Tibial nerve (tissue), 4 donors: ENCODE measurements at regions not wholly inside any gene's neighbourhood (a gene's known extent, or its start where the extent isn't known, plus 50 kb on each side); places are given as distances from the start of the nearest gene placed in this dataset.
"Not testable (repeated sequence)": the region's sequence is repeated elsewhere in the genome, so short reads cannot be mapped to it uniquely, and the experiment has no call there.

ENCODE experiments used
- DNase-seq, 2 donors: peaks; one replicate each; pipeline ENCODE4 v3.0.0-alpha.2; 2019; ENCODE audit warnings: low spot score in 2 of 2
- H3K27ac ChIP-seq, 4 donors: fragments of 200-600 bp; sonication (generic) in 3 of 4; one replicate each; pipeline ENCODE4 v1.5.1; 2017 to 2019; ENCODE audit warnings: mild to moderate bottlenecking in 1 of 4
- H3K27me3 ChIP-seq, 2 donors: fragments of 200-600 bp; sonication (generic) in 1 of 2; one replicate each; pipeline versions ENCODE4 v1.5.1 to v1.6.0; 2017 to 2019
- H3K36me3 ChIP-seq, 3 donors: fragments of 200-600 bp; sonication (generic); one replicate each; pipeline ENCODE4 v1.5.1; 2018 to 2019
- H3K4me1 ChIP-seq, 4 donors: fragments of 200-600 bp; sonication (generic) in 3 of 4; one replicate each; pipeline ENCODE4 v1.5.1; 2017 to 2019
- H3K4me3 ChIP-seq, 4 donors: fragments of 200-600 bp; sonication (generic) in 3 of 4; one replicate each; pipeline ENCODE4 v1.5.1; 2017 to 2019; ENCODE audit warnings: mild to moderate bottlenecking in 1 of 4, moderate library complexity in 1 of 4
- H3K9me3 ChIP-seq, 4 donors: fragments of 200-600 bp; sonication (generic) in 3 of 4; one replicate each; pipeline ENCODE4 v1.5.1; 2017 to 2019
- CTCF ChIP-seq, 5 experiments: fragments of 200-600 bp in 3 of 5; fragments of 450-650 bp in 2 of 5; sonication (generic) in 3 of 5; IDR thresholded peaks; one replicate each; pipeline ENCODE4 v1.5.1; 2016 to 2019; ENCODE audit warnings: antibody characterized with exemption in 5 of 5, mild to moderate bottlenecking in 3 of 5, moderate library complexity in 2 of 5
- EP300 ChIP-seq, 2 donors: sonication (generic); formaldehyde crosslinking; IDR thresholded peaks; one replicate each; pipeline ENCODE4 v1.6.1; 2017; ENCODE audit warnings: antibody characterized with exemption in 2 of 2, mild to moderate bottlenecking in 1 of 2
- POLR2A ChIP-seq, 2 donors: fragments of 450-650 bp; IDR thresholded peaks; one replicate each; pipeline ENCODE4 v1.6.1; 2017; ENCODE audit warnings: antibody characterized with exemption in 2 of 2, mild to moderate bottlenecking in 2 of 2, moderate library complexity in 2 of 2
- WGBS, 2 donors: methylation state at CpG; one replicate each; pipeline ENCODE4 v1.1.5; 2018; 5-methylcytosine and 5-hydroxymethylcytosine counted together

GRCh38 chr5:153939101-153939500, 99.6 kb downstream of the FAM114A2 start:
- TF ChIP-seq POLR2A (IDR thresholded peaks at IDR 0.05) (no peak), EP300 (IDR thresholded peaks at IDR 0.05) (no peak), CTCF (IDR thresholded peaks at IDR 0.05) (no peak)
- no peaks in the 10 kb centered on the region for H3K4me1 ChIP-seq
- no peaks in the 10 kb centered on the region for H3K27me3 ChIP-seq
- no peak overlapping the region for H3K27ac ChIP-seq
- H3K4me3 ChIP-seq = no peak overlapping the region
- no peak for DNase-seq
- H3K9me3 ChIP-seq = peaks cover 0 to 73% (median 6%) of the 10 kb centered on the region in 4 donors
- no peaks in the 10 kb centered on the region for H3K36me3 ChIP-seq
- 82 to 83% methylated on average over 3 of the region's 3 CpGs for whole genome bisulfite sequencing, 2 donors

- H3K27ac ChIP-seq = no peak overlapping the region
- H3K36me3 ChIP-seq = no peaks in the 10 kb centered on the region
- no peak for TF ChIP-seq CTCF (IDR thresholded peaks at IDR 0.05)
- TF ChIP-seq POLR2A (IDR thresholded peaks at IDR 0.05) = no peak
- TF ChIP-seq EP300 (IDR thresholded peaks at IDR 0.05) = no peak
- no peak for DNase-seq
- no peaks in the 10 kb centered on the region for H3K4me1 ChIP-seq
- no peak overlapping the region for H3K4me3 ChIP-seq
- H3K9me3 ChIP-seq = peaks cover 0 to 75% (median 6%) of the 10 kb centered on the region in 4 donors
- no peaks in the 10 kb centered on the region for H3K27me3 ChIP-seq
These were observed 100.4 kb downstream of the FAM114A2 start for GRCh38 chr5:153938191-153938842.

GRCh38 chr5:153937661-153938060, 101.0 kb downstream of the FAM114A2 start:
- no peak for TF ChIP-seq EP300 (IDR thresholded peaks at IDR 0.05)
- TF ChIP-seq POLR2A (IDR thresholded peaks at IDR 0.05) = no peak
- no peak for TF ChIP-seq CTCF (IDR thresholded peaks at IDR 0.05)
- Histone ChIP-seq H3K36me3 (no peaks in the 10 kb centered on the region), H3K27me3 (no peaks in the 10 kb centered on the region), H3K4me1 (no peaks in the 10 kb centered on the region), H3K4me3 (no peak overlapping the region), H3K27ac (no peak overlapping the region), H3K9me3 (peaks cover 0 to 73% (median 6%) of the 10 kb centered on the region in 4 donors)
- 79 to 85% methylated on average over 2 of the region's 2 CpGs for WGBS, 2 donors
- no peak for DNase-seq

GRCh38 chr5:153935151-153935550, 103.6 kb downstream of the FAM114A2 start:
- not testable (repeated sequence) for H3K27me3 ChIP-seq, H3K4me1 ChIP-seq, DNase-seq, H3K36me3 ChIP-seq, H3K4me3 ChIP-seq, H3K27ac ChIP-seq
- H3K9me3 ChIP-seq = peaks cover 0 to 48% (median 6%) of the 10 kb centered on the region in 4 donors
- WGBS, 2 donors = 68 to 80% methylated on average over 2 of the region's 2 CpGs

GRCh38 chr5:153926201-153926600, 112.5 kb downstream of the FAM114A2 start:
- Histone ChIP-seq H3K27me3 (no peaks in the 10 kb centered on the region), H3K27ac (no peak overlapping the region), H3K4me1 (no peaks in the 10 kb centered on the region), H3K36me3 (no peaks in the 10 kb centered on the region), H3K4me3 (no peak overlapping the region), H3K9me3 (no peaks in the 10 kb centered on the region)
- TF ChIP-seq EP300 (IDR thresholded peaks at IDR 0.05) (no peak), CTCF (IDR thresholded peaks at IDR 0.05) (no peak), POLR2A (IDR thresholded peaks at IDR 0.05) (no peak)
- no peak for DNase-seq

- no peak for DNase-seq
- Histone ChIP-seq H3K9me3 (peaks cover 0 to 18% (median 0%) of the 10 kb centered on the region in 4 donors), H3K27ac (no peak overlapping the region), H3K27me3 (no peaks in the 10 kb centered on the region), H3K4me3 (no peak overlapping the region), H3K36me3 (no peaks in the 10 kb centered on the region), H3K4me1 (no peaks in the 10 kb centered on the region)
- 53 to 74% methylated on average over 1 of the region's 1 CpG for WGBS, 2 donors
- TF ChIP-seq POLR2A (IDR thresholded peaks at IDR 0.05) (no peak), EP300 (IDR thresholded peaks at IDR 0.05) (no peak), CTCF (IDR thresholded peaks at IDR 0.05) (no peak)
These were observed 119.5 kb downstream of the FAM114A2 start for GRCh38 chr5:153919161-153919560.
